ENCODE measurements at regions not wholly inside any gene's neighbourhood (a gene's known extent, or its start where the extent isn't known, plus 50 kb on each side); places are given as distances from the start of the nearest gene placed in this dataset.

GRCh38 chr18:8520266-8520665 is 89.0 kb upstream of the RAB12 start:
- TF ChIP-seq POLR2AphosphoS5 (IDR thresholded peaks at IDR 0.05): no peak
- no peak for TF ChIP-seq CTCF (IDR thresholded peaks at IDR 0.05)

All from breast epithelium (tissue), 3 donors.